ENCODE measurements at regions not wholly inside any gene's neighbourhood (a gene's known extent, or its start where the extent isn't known, plus 50 kb on each side); places are given as distances from the start of the nearest gene placed in this dataset.
"Not testable (repeated sequence)": the region's sequence is repeated elsewhere in the genome, so short reads cannot be mapped to it uniquely, and the experiment has no call there.

GRCh38 chr12:86513226-86513625, 257.0 kb upstream of the MGAT4C start:
- no peak for DNase-seq

GRCh38 chr12:86496595-86496994, 240.4 kb upstream of the MGAT4C start:
- no peak for DNase-seq

- no peak for DNase-seq
These were observed 228.3 kb upstream of the MGAT4C start for GRCh38 chr12:86484473-86484872.

GRCh38 chr12:86473231-86473630, 217.0 kb upstream of the MGAT4C start:
- DNase-seq, result no peak

- no peak for DNase-seq
These were observed 200.6 kb upstream of the MGAT4C start for GRCh38 chr12:86456776-86457175.

- DNase-seq, result no peak
These were observed 200.1 kb upstream of the MGAT4C start for GRCh38 chr12:86456241-86456640.

- DNase-seq, result no peak
These were observed 189.2 kb upstream of the MGAT4C start for GRCh38 chr12:86445356-86445755.

GRCh38 chr12:86435053-86435452, 178.9 kb upstream of the MGAT4C start:
- no peak for DNase-seq

- no peak for DNase-seq
These were observed 173.6 kb upstream of the MGAT4C start for GRCh38 chr12:86429824-86430223.

- DNase-seq, result no peak
These were observed 165.1 kb upstream of the MGAT4C start for GRCh38 chr12:86421333-86421732.

- no peak for DNase-seq
These were observed 158.0 kb upstream of the MGAT4C start for GRCh38 chr12:86414201-86414600.

- DNase-seq, result no peak
These were observed 155.5 kb upstream of the MGAT4C start for GRCh38 chr12:86411710-86412109.

- DNase-seq, result no peak
These were observed 151.5 kb upstream of the MGAT4C start for GRCh38 chr12:86407620-86408208.

- no peak for DNase-seq
These were observed 133.8 kb upstream of the MGAT4C start for GRCh38 chr12:86389949-86390348.

- no peak for DNase-seq
These were observed 131.5 kb upstream of the MGAT4C start for GRCh38 chr12:86387591-86388145.

GRCh38 chr12:86383759-86384158, 127.6 kb upstream of the MGAT4C start:
- DNase-seq, result not testable (repeated sequence)

GRCh38 chr12:86379337-86379736, 123.1 kb upstream of the MGAT4C start:
- DNase-seq, result no peak

GRCh38 chr12:86376052-86376451, 119.9 kb upstream of the MGAT4C start:
- DNase-seq, result no peak

GRCh38 chr12:86373813-86374212, 117.6 kb upstream of the MGAT4C start:
- no peak for DNase-seq

- no peak for DNase-seq
These were observed 110.9 kb upstream of the MGAT4C start for GRCh38 chr12:86367137-86367536.

- no peak for DNase-seq
These were observed 93.0 kb upstream of the MGAT4C start for GRCh38 chr12:86349196-86349595.

- DNase-seq, result no peak
These were observed 77.8 kb upstream of the MGAT4C start for GRCh38 chr12:86333955-86334522.

GRCh38 chr12:86331457-86331856, 75.3 kb upstream of the MGAT4C start:
- no peak for DNase-seq

GRCh38 chr12:86331012-86331411, 74.8 kb upstream of the MGAT4C start:
- peak; percentile 53 for DNase-seq

GRCh38 chr12:86312232-86312631, 56.0 kb upstream of the MGAT4C start:
- DNase-seq, result no peak
